IMR-90 (cell line): ENCODE measurements at regions not wholly inside any gene's neighbourhood (a gene's known extent, or its start where the extent isn't known, plus 50 kb on each side); places are given as distances from the start of the nearest gene placed in this dataset.

Source experiments
- ATAC-seq: fragments of 200-7000 bp; cut with Tn5 transposase; 2 replicates; pipeline ENCODE4 v1.9.1; 2020; ENCODE audit warnings: low read depth, mild to moderate bottlenecking, moderate library complexity
- BruUV-seq: library from RNA; stranded (reverse); fragments of 400-500 nt; replicated peaks from 2 replicates; lab custom pipeline; 2021; lab: Mats Ljungman, UMichigan
- CTCF ChIA-PET: fragments of 300-600 bp; formaldehyde crosslinking; extraction: SDS; loops from one replicate; lab custom pipeline; 2021; ENCODE audit warnings: antibody characterized with exemption; lab: Yijun Ruan, JAX
- POLR2A ChIA-PET: fragments of 300-600 bp; sonication (Branson Sonifier 250); formaldehyde crosslinking; loops from one replicate; lab custom pipeline; 2022; ENCODE audit warnings: antibody characterized with exemption; ENCODE audit not compliant: unreplicated experiment; lab: Charles Lee
- DNase-seq: peaks from one replicate; pipeline ENCODE4 v3.0.0; 2013
- H2AFZ ChIP-seq: replicated peaks from 2 replicates; pipeline ENCODE3; 2013; ENCODE audit warnings: low read length, mild to moderate bottlenecking; ENCODE audit not compliant: poor library complexity
- H2AK5ac ChIP-seq: 2 replicates; pipeline ENCODE4 v1.6.1; 2013; ENCODE audit warnings: low read depth, low read length, inconsistent platforms
- H2AK9ac ChIP-seq: replicated peaks from 2 replicates; pipeline ENCODE3; 2013; ENCODE audit warnings: mild to moderate bottlenecking, low read depth, low read length, moderate library complexity; ENCODE audit not compliant: poor library complexity
- H2BK120ac ChIP-seq: 2 replicates; pipeline ENCODE4 v1.6.1; 2013; ENCODE audit warnings: low read depth, low read length, inconsistent platforms
- H2BK15ac ChIP-seq: 3 replicates; pipeline ENCODE4 v1.6.1; 2013; ENCODE audit warnings: low read depth, low read length, inconsistent platforms
- H2BK20ac ChIP-seq: 2 replicates; pipeline ENCODE4 v1.6.1; 2013; ENCODE audit warnings: low read depth, mild to moderate bottlenecking, inconsistent platforms, low read length, moderate library complexity
- H2BK5ac ChIP-seq: 2 replicates; pipeline ENCODE4 v1.6.1; 2013; ENCODE audit warnings: mild to moderate bottlenecking, low read depth, low read length, inconsistent platforms; ENCODE audit not compliant: poor library complexity, severe bottlenecking
- H3K14ac ChIP-seq: replicated peaks from 2 replicates; pipeline ENCODE4 v1.6.1; 2013; ENCODE audit warnings: low read depth, low read length, inconsistent platforms
- H3K18ac ChIP-seq: 2 replicates; pipeline ENCODE4 v1.6.1; 2013; ENCODE audit warnings: low read depth, low read length, control low read depth
- H3K23ac ChIP-seq: 2 replicates; pipeline ENCODE4 v1.6.1; 2013; ENCODE audit warnings: low read depth, low read length, inconsistent platforms
- H3K27ac ChIP-seq: 2 replicates; pipeline ENCODE4 v1.5.1; 2013; ENCODE audit warnings: mild to moderate bottlenecking, control low read depth, low read length; ENCODE audit not compliant: insufficient read depth
- H3K27me3 ChIP-seq: 2 replicates; pipeline ENCODE4 v1.6.1; 2013; ENCODE audit warnings: low read length; ENCODE audit not compliant: control insufficient read depth, insufficient read depth
- H3K36me3 ChIP-seq: 2 replicates; pipeline ENCODE4 v1.6.1; 2013; ENCODE audit warnings: low read length, mixed read lengths; ENCODE audit not compliant: control insufficient read depth, insufficient read depth
- H3K4ac ChIP-seq: 2 replicates; pipeline ENCODE4 v1.6.1; 2013; ENCODE audit warnings: low read depth, low read length, inconsistent platforms
- H3K4me1 ChIP-seq: 2 replicates; pipeline ENCODE4 v1.6.1; 2013; ENCODE audit warnings: low read length, mixed read lengths; ENCODE audit not compliant: control insufficient read depth, insufficient read depth
- H3K4me2 ChIP-seq: 2 replicates; pipeline ENCODE4 v1.6.1; 2013; ENCODE audit warnings: low read depth, mild to moderate bottlenecking, control low read depth, low read length, moderate library complexity
- H3K4me3 ChIP-seq: 2 replicates; pipeline ENCODE4 v1.5.1; 2013; ENCODE audit warnings: low read depth, mild to moderate bottlenecking, control low read depth, low read length, moderate library complexity; ENCODE audit not compliant: insufficient read depth
- H3K56ac ChIP-seq: 2 replicates; pipeline ENCODE4 v1.6.1; 2013; ENCODE audit warnings: low read length, inconsistent platforms; ENCODE audit not compliant: insufficient read depth; ENCODE audit errors: extremely low read depth
- H3K79me1 ChIP-seq, 2 experiments: 2 replicates each; pipeline ENCODE4 v1.6.1; 2013; ENCODE audit warnings: low read length in 2 of 2, inconsistent platforms in 1 of 2, low read depth in 1 of 2
- H3K9ac ChIP-seq: 2 replicates; pipeline ENCODE4 v1.6.1; 2013; ENCODE audit warnings: low read depth, low read length, control low read depth
- H3K9me1 ChIP-seq: 2 replicates; pipeline ENCODE4 v1.6.1; 2013; ENCODE audit warnings: low read length, inconsistent platforms; ENCODE audit not compliant: insufficient read depth
- H3K9me3 ChIP-seq: 2 replicates; pipeline ENCODE4 v1.6.1; 2013; ENCODE audit warnings: low read length; ENCODE audit not compliant: control insufficient read depth, insufficient read depth
- H4K20me1 ChIP-seq: 2 replicates; pipeline ENCODE4 v1.6.1; 2013; ENCODE audit warnings: low read length, inconsistent platforms; ENCODE audit not compliant: insufficient read depth
- H4K5ac ChIP-seq: 2 replicates; pipeline ENCODE4 v1.6.1; 2013; ENCODE audit warnings: mild to moderate bottlenecking, low read depth, low read length, control low read depth
- H4K8ac ChIP-seq, 2 experiments: 2 replicates each; pipeline ENCODE4 v1.6.1; 2013; ENCODE audit warnings: low read depth in 2 of 2, low read length in 2 of 2, control low read depth in 1 of 2, inconsistent platforms in 1 of 2
- H4K91ac ChIP-seq: 2 replicates; pipeline ENCODE4 v1.6.1; 2013; ENCODE audit warnings: low read depth, low read length, inconsistent platforms; ENCODE audit not compliant: insufficient read depth
- BHLHE40 ChIP-seq: fragments of 150-350 bp; IDR thresholded peaks from 2 replicates; pipeline ENCODE4 v1.6.1; 2016; ENCODE audit warnings: mild to moderate bottlenecking, low read depth, low read length
- ELK1 ChIP-seq: fragments of 150-350 bp; IDR thresholded peaks from 2 replicates; pipeline ENCODE4 v1.6.1; 2016; ENCODE audit warnings: low read depth, mild to moderate bottlenecking, low read length, moderate library complexity, borderline replicate concordance
- RFX5 ChIP-seq: IDR thresholded peaks from 2 replicates; pipeline ENCODE4 v1.8.0; 2012; ENCODE audit warnings: low read depth, mild to moderate bottlenecking, low read length, moderate library complexity
- SMC3 ChIP-seq: fragments of 150-350 bp; IDR thresholded peaks from 2 replicates; pipeline ENCODE4 v1.6.1; 2016; ENCODE audit warnings: low read depth, mild to moderate bottlenecking, antibody characterized with exemption, low read length, moderate library complexity
- WGBS, 2 experiments: methylation state at CpG; one replicate each; pipeline versions ENCODE4 v1.1.5 to v1.1.7; 2013; ENCODE audit warnings: missing lambda C conversion rate in 2 of 2; ENCODE audit not compliant: insufficient read length in 1 of 2; ENCODE audit errors: extremely low coverage in 2 of 2; 5-methylcytosine and 5-hydroxymethylcytosine counted together
- dilution Hi-C: fragments of 300-500 bp; cut with HindIII; formaldehyde crosslinking; loops from one replicate; pipeline ENCODE4 v1.14.3; 2018; ENCODE audit warnings: low sequenced_read_pairs; ENCODE audit not compliant: unreplicated experiment
- in situ Hi-C: fragments of 300-500 bp; cut with MboI; formaldehyde crosslinking; loops from 3 replicates; pipeline ENCODE4 v1.14.3; 2019; ENCODE audit warnings: low sequenced_read_pairs, inconsistent platforms, mixed read lengths
- intact Hi-C: fragments of 100-400 bp; cut with micrococcal nuclease; formaldehyde crosslinking; loops from 2 replicates; pipeline ENCODE4 v1.10.0; 2022
- TF ChIP-seq, protein P1 (sequence below): fragments of 150-350 bp; IDR thresholded peaks from 2 replicates; pipeline ENCODE4 v1.6.1; 2017; ENCODE audit warnings: mild to moderate bottlenecking, antibody characterized with exemption, low read length, low read depth

- dilution Hi-C loops: no loop called here
- no peak overlapping the region for H3K4me3 ChIP-seq
- H2AFZ ChIP-seq: no peak overlapping the region
- H3K9ac ChIP-seq: no peak overlapping the region
- intact Hi-C loops: no loop called here
- H4K20me1 ChIP-seq: no peaks in the 10 kb centered on the region
- no peak overlapping the region for H4K8ac ChIP-seq
- H2BK20ac ChIP-seq: no peak overlapping the region
- H3K4ac ChIP-seq: no peak overlapping the region
- H3K36me3 ChIP-seq: no peaks in the 10 kb centered on the region
- no peak for DNase-seq
- no peak overlapping the region for H2BK15ac ChIP-seq
- no peak overlapping the region for H3K18ac ChIP-seq
- no peak overlapping the region for H3K23ac ChIP-seq
- no peak overlapping the region for H4K91ac ChIP-seq
- H3K4me2 ChIP-seq: no peak overlapping the region
- CTCF ChIA-PET: no interaction called here
- H2BK120ac ChIP-seq: no peak overlapping the region
- H3K56ac ChIP-seq: no peak overlapping the region
- H2BK5ac ChIP-seq: no peak overlapping the region
- H3K4me1 ChIP-seq: no peaks in the 10 kb centered on the region
- no peak for TF ChIP-seq SMC3
- no peak for TF ChIP-seq RFX5
- no peak for TF ChIP-seq BHLHE40
- TF ChIP-seq, protein P1, sequence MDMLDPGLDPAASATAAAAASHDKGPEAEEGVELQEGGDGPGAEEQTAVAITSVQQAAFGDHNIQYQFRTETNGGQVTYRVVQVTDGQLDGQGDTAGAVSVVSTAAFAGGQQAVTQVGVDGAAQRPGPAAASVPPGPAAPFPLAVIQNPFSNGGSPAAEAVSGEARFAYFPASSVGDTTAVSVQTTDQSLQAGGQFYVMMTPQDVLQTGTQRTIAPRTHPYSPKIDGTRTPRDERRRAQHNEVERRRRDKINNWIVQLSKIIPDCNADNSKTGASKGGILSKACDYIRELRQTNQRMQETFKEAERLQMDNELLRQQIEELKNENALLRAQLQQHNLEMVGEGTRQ: no peak
- no peak for TF ChIP-seq ELK1
- H3K27ac ChIP-seq: no peak overlapping the region
- no peak overlapping the region for H3K14ac ChIP-seq
- in situ Hi-C loops: no loop called here
- peaks cover 2% of the 10 kb centered on the region; the same call in 1 of the 2 replicates for H3K9me3 ChIP-seq
- no peaks in the 10 kb centered on the region for H3K27me3 ChIP-seq
- H3K9me1 ChIP-seq: no peaks in the 10 kb centered on the region
- WGBS, 2 experiments: 14% methylated on average over 1 of the region's 10 CpGs; no CpG with 5 or more reads in 1 of the 2 experiments
- ATAC-seq: no peak
- H4K5ac ChIP-seq: no peak overlapping the region
- no peaks in the 10 kb centered on the region for H3K79me1 ChIP-seq
- no peak overlapping the region for H2AK5ac ChIP-seq
- H2AK9ac ChIP-seq: no peak overlapping the region
- no TSS peak for BruUV-seq
- POLR2A ChIA-PET: no interaction called here
Observed at GRCh38 chr16:54817432-54817831, 113.2 kb upstream of the IRX5 start.
